ENCODE measurements at regions not wholly inside any gene's neighbourhood (a gene's known extent, or its start where the extent isn't known, plus 50 kb on each side); places are given as distances from the start of the nearest gene placed in this dataset.

DNA sequence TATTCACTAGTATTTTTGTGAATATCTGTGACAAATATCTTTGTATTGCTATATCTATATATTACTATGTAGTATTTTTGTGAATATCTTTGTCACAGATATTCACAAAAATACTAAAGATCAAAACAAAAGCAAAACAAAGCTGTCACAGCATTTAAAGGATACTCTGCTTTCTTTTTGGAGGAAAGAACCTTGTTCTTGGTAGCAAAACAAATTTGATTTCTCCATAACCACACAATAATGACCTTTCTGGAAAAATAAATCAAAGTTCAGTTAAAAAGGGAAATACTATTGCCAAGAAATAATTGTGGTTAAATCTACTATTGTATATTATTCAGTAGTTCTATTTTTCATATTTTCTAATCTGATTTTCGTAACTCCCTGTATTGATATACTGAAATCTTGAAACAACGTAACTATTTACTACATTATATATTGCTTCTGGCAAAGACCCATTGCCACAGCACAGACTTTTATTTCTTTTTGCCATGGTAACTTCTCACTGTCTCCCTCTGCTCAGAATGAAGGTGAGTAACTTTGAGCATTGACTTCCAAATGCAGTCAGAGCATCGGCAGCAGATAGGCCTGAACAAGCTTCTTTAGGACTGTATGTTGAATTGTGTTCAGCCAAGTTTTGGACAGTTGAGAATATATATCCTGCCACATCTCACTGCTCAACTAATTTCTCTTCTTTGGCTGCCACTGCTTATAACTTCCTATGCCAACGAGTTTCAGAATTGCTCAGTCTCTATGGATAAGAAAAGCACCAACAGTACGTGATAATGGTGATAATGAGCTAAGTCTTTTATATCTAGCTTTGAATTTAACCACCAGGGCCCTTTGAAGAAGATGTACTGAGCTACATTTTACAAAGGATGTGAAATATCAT is 1097.2 kb upstream of the GJE1 start:
- DNase-seq = no peak

DNA sequence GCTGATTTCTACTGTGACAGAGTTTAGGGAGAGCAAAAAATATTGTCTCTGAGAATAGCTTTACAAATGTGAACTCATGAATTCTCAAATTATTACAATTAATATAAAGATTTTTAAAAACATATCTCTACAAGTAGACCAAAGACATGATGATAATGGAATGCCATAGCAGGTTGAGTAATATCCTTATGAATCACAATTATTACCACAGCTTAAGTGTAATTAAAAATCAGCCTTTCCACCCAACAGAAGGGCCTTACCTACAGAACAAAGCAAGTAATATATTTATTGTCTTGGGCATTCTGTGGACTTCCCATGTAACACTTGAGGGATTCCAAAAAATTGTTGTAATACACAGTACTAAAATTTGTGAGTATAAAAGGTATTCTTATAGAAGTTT is 1099.6 kb upstream of the GJE1 start:
- no peak for DNase-seq

DNA sequence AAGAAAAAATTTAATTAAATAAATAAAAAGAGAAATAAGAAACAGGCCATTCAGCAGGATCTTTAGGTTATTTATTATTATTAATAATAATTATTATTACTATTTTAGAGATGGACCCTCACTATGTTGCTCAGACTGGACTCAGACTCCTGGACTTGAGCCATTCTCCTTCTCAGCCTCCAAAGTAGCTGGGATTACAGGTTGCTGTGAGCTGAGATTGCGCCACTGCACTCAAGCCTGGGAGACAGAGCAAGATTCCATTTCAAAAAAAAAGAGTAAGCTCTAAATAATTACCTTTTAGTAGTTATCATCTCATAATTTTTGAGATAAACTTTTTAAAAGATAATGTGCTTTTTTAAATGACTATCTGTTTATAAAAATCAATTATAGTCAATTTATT is 1102.8 kb upstream of the GJE1 start:
- no peak for DNase-seq

DNA sequence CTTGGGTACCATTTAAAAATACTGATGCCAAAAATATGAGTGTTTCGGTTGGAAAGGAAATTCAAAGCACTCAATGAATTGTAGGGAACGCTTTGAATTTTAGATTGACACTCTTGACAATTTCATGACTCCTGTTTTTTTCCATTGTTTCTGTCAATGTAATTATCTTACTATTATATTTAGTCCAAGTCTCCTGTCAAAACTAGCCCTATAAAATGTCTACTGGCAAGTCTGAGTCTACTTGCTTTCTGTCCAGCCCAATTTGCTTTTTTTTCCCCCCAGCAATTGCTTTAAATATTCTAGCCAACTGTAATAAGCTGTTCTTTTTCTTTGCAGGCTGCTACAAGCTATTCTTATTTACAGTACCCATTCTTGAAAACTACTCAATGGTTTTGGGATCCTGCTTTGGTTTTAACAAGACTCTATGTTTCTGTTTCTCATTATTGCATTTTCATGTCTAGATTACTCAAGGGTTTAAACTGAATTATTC is 1103.9 kb upstream of the GJE1 start:
- DNase-seq = no peak

- DNase-seq = no peak
These were observed 1106.2 kb upstream of the GJE1 start for GRCh38 chr6:141026504-141026903.

- no peak for DNase-seq
These were observed 1108.2 kb upstream of the GJE1 start for GRCh38 chr6:141024526-141024925.

GRCh38 chr6:141017941-141018340 is 1114.8 kb upstream of the GJE1 start:
- DNase-seq = no peak

GRCh38 chr6:141000917-141001316 is 1131.8 kb upstream of the GJE1 start:
- DNase-seq = no peak

DNA sequence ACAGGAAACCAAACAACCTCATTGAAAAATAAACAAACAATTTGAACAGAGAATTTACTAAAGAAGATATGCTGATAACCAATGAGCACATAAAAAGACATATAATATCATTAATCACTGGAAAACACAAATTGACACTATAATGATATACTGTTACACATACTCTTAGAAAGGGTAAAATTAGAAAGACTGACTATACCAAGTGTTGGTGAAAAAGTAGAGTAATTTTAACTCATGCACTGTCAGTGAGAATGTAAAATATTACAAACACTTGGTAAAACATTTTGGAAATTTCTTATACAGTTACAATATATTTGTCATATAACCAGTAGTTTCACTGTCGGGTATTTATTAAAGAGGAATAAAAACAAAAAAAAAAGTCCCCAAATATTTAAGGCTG is 1139.2 kb upstream of the GJE1 start:
- no peak for DNase-seq

DNA sequence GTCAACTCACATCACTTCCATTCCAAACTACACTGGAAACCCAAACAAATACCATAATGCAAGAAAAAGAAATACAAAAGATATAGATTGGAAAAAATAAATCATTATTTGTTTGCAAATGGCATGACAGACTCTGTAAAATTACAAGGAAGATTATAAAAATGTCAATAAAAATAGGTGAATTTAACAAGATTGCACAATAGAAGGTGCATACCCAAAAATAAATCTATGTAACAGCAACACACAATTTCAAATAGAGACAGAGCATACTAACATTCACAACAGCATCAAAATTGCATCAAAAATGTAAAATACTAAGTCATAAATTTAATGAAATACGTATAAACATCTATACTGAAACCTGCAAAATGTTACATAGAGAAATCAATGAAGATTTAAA is 1140.0 kb upstream of the GJE1 start:
- DNase-seq = no peak

DNA sequence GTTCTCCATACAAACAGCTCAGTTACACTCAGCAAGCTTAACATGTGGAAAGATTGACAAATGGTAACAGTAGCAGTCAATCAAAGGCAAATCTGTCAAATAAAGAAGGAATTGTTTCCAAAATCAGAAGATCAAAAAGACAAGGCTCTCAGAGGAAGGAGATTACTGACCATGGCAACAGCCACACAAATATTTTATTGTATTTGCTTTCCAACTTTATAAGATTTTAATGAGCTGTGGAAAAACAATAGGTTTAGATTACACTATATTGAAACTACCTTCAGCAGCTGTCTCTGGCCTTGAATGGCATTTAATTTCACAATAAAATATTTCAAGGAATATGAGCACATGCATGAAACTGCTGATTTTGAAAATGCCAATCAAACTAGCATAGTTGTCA is 1143.9 kb upstream of the GJE1 start:
- DNase-seq = no peak

DNA sequence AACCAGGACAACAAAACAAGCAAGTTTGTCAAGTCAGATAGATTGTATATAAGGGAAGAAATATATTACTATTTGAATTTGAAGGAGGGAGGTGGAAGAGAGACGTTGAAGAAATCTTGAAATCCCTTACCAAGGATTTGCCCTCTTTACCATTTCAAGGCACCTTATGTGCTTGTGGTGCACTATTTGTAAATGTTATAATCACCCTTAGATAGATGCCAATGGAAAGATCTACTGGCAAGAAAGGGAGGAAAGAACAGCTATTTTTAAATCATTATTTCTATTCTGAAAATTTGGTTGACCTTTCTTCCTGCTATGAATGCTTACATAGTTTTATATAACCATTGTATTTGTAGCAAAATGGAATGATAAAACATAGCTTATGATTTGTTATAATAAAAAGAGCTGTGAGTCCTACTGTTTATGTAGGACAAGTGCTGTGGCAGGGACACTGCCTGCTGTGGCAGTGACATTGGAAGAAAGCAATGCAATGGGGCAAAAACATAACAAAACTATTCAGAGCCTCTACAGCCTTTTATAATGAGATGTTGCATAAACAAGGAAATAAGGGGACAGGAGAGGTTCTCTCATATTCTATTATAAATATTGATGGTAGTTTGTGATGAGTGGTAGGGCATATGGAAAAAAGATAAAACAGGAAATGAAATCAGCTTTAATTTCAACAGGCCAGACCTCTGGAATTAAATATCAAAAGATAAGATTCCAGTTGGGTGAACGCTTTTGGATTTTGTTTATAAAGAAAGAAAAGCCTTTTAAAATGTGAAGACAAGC is 1145.2 kb upstream of the GJE1 start:
- no peak for DNase-seq

DNA sequence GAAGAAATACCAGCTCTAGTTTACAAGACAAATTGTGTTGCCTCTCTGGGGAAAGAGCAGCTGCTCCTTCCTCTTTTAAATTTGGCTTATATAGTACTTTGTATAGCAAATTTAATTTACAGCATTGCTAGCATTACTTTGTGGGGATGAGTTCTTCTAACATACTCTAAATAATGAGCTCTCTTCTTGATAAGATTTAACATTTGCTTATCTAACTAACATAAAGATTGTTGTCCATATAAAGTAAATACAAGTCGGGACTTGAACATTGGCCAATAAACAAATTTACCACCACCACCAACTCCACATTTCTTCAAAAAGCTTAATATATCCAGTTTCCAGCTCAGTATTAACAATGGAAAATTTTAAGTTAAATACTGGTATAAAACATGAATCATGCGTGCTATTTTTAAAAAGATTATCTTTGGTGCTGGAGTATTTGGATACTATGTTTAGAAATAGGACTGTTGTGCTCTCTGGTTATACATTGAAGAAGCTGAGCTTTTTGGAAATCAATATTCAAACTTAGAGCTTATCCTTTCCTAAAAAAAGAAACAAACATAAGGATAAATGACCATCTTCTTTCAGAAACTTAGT is 1146.9 kb upstream of the GJE1 start:
- DNase-seq = no peak

GRCh38 chr6:140980265-140980887 is 1152.3 kb upstream of the GJE1 start:
- DNase-seq = no peak

- DNase-seq = no peak
These were observed 1153.1 kb upstream of the GJE1 start for GRCh38 chr6:140979642-140980091.

- DNase-seq = no peak
These were observed 1155.3 kb upstream of the GJE1 start for GRCh38 chr6:140977403-140977802.

- DNase-seq = no peak
These were observed 1155.9 kb upstream of the GJE1 start for GRCh38 chr6:140976806-140977205.

GRCh38 chr6:140970485-140970884 is 1162.2 kb upstream of the GJE1 start:
- no peak for DNase-seq

- DNase-seq = no peak
These were observed 1164.7 kb upstream of the GJE1 start for GRCh38 chr6:140968062-140968461.

GRCh38 chr6:140966676-140967075 is 1166.0 kb upstream of the GJE1 start:
- DNase-seq = no peak

- no peak for DNase-seq
These were observed 1172.2 kb upstream of the GJE1 start for GRCh38 chr6:140960566-140960965.

- DNase-seq = no peak
These were observed 1175.3 kb upstream of the GJE1 start for GRCh38 chr6:140957386-140957785.

Data from femur (tissue), 1 donor.